Stimulated activated CD8-positive, alpha-beta memory T cell treated with anti-CD3 and anti-CD28 coated beads, Interleukin-2, amount 100 ng/mL, for 48 hours (primary cell): ENCODE measurements at regions not wholly inside any gene's neighbourhood (a gene's known extent, or its start where the extent isn't known, plus 50 kb on each side); places are given as distances from the start of the nearest gene placed in this dataset.

ENCODE experiments used
- DNase-seq, 2 donors: peaks; one replicate each; pipeline ENCODE4 v3.0.0-alpha.2; 2020; ENCODE audit warnings: low read depth in 2 of 2

DNA sequence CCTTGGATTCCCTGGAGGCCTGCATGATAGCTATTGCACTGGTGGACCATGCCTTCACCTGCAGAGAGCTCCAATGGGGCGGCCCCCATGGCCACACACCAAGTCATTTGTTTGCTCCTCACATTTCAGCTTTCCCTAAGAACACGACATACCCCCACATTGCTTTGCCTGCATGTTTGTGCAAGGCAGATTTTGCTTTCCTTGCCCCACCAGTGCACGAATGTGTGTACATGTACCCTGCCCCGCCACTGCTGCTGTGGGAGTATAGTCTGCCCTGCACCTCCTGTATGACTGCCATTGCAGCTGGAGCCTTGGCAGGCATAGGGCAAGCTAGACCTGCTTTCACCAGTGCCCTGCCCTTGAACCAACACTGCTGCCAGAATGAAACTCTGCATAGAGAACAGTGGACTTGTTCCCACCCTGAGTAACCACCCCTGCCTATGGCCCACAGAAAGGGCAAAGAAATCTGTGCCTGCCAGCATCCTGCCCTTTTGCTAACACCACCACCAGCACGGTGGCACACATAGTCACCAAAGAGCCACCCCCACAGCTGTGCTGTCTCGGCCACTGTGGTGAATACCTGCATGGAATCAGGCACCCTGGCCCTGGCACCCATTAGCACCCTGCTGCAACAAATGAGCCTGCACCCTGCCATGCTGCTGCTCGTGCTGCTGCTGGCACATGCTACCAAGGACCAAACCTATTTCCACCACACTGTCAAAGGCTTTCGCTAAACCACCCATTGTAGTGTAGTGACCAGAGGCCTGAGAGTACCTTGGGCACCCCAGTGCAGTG lies 661.7 kb upstream of the FAM241A start:
- no peak for DNase-seq

DNA sequence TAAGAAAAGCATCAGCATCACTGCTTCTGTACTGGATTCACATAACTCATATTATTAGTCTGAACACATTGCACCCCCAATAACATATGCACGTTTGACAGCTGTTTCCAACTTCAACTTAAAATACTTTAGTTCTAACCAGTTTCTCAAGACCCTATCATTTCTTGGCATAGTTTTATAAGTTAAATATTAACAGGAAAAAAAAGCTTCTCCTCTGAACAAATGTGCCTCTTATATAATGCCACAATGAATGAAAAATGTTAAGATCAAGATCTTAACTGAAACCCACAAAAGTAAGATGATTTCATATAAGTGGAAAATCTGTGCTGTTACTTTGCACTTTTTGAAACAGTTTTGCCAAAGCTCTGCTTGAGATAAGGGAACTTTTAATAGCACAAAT lies 652.8 kb upstream of the FAM241A start:
- DNase-seq = no peak

DNA sequence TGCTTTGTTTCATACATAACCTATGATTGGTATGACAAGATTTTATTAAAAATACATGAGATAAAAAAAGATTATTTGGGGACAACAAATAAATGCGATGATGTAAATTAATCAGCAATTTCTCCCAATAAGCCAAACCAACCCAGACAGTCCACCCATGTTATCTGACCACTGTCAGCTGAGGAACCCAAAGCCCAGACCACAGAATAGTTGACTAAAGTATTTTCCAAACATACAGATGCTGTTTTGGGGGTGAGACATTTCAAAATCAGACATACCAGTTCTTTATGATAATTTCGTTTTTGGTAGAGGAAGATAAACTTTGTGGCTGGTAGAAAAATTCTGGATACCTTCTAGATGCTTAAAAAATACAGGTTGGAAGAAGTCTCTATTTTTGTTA lies 650.8 kb upstream of the FAM241A start:
- DNase-seq = no peak

DNA sequence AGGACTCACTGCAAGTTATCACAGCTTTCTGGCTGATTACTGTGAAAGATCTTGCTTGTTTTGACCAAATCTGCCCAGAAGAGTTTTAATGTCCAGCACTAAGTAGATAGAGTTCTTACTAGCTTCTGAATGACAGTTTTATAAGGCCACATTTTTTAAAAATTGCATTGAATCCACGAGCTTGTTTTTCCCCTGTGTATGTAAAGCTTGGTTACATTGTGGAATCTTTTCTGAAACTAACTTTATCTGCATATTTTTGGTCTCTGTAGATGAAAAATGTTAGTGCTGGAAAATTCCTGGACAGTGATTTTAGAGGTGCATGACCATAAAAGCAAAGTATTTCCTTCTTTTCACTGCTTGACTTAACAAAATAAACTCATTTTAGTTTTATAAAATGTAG lies 650.3 kb upstream of the FAM241A start:
- DNase-seq = no peak

DNA sequence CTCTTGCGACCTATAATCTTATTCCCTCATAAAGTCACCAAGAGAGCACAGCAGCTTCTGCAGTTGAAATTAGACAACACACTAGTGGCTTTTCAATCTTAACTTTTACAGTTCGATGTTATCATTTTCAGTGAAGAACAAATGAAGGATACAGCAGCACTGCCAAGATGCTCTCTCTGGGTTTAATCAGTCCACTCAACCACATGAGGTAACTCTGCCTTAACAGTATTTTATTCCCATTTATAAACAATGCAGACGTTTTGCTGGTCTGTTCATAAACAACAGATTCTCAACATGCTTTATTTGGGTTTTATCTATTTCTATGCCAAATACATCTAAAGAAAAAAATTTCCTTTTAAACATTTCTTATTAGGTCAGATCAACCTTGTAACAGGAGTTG lies 646.0 kb upstream of the FAM241A start:
- DNase-seq = no peak

DNA sequence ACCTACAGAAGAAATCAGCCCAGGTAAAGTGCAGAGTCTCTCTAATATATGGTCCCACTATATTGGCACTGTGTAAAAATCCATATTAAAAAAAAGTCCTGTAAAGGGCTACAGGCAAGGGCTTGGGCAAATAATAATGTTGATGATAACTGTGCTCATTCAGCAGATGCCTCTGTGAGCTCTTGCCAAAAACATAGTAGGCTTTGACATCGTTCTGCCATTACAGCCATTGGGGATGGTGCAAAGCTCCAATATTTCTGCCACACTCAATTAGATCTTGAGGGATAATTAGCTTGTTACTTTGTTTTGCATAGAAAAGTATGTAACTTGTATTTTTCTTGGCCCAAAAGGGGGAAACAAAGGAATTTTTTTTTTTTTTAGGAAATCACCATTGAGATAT lies 645.5 kb upstream of the FAM241A start:
- DNase-seq = no peak

DNA sequence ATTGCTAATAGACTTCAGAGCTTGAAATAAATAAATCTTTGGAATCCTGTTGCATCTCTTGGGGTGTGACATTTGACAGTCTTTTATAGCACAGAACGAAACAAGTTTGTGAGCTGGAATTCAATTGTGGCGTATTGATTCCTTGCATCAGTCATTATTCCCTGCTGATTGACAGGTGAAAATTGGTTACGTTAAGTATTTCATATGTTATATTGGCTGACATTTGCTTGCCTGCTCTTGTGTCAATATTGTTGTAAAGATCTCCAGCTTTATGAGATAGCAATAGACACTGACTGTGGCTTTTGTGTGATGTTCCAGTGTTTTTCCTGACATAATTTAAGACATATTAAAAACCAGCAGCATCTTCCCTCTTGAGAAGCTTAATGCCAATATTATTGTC lies 644.4 kb upstream of the FAM241A start:
- no peak for DNase-seq

DNA sequence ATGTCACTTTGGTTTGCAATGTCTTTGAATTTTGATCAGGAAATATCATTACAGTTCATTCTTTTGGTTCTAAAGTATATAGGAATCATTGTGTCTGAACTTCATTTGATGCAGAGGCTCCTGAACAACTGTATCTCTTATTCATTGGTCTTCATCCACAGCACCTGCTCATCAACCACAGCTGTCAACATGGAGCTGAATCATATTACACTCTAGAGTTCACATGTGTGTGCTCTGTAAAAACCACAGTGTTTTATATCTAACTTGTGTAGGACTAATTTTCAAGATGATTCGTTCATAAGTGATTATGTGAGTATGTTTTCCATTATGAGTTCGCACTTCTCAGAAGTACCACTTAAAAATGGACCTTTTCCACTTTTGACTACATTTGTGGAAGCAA lies 643.3 kb upstream of the FAM241A start:
- no peak for DNase-seq

DNA sequence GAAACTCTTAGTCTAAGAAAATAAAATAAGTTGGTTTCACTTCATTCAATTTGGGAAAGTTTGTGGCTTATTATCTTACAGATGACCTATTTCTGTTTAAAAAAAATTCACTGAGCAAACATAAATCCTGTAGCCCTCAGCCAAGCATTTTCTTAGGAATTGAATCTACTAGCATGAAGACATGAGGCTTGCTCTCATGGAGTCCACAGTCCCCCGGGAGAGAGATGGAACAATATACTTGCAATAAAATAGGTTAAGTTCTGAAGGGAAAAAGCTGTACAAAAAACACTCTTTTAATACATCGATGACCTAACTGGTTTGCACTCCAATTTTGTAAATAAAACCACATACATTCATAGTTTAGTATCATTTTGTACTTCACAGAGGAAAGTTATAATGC lies 642.6 kb upstream of the FAM241A start:
- no peak for DNase-seq

DNA sequence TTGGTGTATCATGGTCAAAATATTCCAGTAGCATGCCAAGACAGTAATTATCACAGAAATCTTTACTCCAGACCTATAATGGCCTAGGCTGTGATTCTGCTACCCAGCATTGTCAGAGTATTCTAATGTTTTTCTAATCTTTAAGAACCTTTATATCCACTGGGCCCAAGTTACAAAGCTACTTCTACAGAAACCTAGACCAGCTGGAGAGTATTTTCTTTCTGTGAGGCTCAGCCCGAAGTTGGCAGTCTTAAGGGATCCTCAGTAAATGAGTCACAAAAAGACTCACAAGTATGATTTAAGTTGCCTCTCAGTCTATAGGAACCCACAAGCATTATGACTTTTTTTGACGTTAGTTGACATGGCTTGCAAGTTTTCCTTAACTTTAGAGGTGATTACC lies 638.5 kb upstream of the FAM241A start:
- no peak for DNase-seq

DNA sequence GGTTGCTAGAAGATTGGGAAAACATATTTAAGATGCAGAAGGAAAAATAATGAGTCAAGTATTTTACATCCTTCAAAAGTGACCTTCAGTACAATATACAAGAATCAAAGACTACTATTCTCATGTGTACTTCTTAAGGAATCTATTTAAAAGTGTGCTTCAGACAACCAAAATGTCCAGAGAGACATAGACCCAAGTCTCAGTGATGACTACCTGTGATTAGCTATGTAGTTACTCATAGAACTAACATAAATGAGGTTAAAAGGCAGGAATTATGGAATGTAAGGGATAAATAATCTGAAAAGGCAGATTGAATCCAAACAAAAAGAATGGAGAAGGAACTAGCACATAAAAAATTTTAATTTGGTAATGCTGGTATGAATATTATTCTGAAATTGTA lies 634.7 kb upstream of the FAM241A start:
- DNase-seq = no peak

DNA sequence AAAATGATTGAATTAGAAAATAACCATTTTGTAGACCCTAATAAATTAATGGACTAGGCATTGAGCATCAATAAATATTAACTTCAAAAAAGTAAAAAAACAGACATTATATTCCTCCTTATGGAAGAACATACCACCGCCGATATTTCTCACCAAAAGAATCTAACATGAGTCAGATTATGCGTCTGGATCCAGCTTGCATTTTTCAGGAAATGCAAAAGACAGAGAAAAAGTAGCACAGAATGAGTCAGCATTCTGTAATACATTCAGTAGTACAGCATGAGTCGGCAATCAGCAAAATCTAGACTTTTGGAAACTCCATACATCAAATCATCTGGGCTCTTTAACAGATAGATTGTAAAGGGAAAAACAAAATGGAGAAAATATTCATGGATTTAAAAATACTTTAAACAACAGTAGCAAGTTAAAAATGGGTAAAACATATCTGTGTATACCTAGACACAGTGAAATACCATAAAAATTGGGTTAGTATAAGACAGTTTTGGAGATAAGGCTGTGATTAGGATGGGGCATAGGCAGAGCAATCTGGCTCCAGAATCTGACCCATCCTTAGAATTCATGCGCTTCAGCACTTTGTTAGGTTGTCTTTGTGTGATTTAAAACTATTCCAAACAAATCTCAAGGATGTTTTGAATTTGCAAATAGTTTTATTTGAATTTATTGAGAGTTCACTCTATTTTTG lies 633.0 kb upstream of the FAM241A start:
- DNase-seq = no peak

DNA sequence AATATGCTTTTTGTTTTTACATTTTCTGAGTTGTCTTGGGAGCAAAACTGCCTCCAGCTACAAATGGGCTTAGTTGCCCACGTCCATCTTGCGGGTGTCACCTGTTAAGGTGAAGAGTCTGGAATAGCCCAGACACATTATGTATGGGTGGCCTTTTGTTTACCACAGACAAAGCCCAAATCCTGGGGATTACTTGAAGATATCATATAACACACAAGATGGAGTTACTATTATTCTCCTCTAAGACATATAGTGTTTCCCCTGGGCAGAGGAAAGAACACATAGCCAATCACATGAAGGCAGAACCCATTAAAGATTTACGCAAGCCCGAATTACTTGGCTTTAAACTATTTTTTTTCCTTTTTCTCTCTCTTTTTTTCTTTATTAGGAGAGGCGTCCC lies 625.6 kb upstream of the FAM241A start:
- DNase-seq = no peak

DNA sequence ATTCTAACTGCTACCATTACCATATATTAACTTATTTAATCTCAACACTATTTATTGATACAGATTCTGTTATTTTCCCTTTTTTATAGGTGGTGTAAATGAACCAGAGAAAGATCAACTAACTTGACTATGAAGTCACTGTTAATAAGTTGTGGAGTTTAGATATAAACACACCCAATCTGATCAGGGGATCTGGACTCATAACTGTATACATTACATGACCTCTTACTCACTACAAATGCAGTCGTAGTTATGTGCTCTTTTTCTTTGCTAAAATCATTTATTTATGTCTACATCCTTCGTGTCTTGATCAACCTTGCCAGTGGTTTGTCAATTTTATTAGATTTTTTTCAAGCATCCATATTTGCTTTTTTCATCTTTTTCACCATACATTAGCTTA lies 614.8 kb upstream of the FAM241A start:
- DNase-seq = no peak

DNA sequence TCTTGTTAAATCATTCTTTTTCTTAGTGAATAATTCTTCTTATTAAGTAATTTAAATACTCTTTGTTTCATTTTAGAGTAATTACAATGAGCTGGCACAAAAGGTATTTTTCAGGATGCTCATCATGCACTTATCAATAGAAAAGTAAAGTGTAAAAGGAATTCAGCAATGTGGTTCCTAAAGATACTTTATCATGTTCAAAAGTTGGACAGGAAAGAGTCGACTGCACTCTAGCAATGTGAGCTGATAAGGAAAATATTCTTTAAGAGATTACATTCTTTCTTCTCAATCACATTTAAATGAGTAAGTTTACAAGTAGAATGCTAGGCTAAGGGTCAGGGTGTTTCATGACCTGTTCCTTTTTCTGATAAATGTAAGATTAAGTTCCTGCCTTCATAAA lies 609.5 kb upstream of the FAM241A start:
- no peak for DNase-seq

DNA sequence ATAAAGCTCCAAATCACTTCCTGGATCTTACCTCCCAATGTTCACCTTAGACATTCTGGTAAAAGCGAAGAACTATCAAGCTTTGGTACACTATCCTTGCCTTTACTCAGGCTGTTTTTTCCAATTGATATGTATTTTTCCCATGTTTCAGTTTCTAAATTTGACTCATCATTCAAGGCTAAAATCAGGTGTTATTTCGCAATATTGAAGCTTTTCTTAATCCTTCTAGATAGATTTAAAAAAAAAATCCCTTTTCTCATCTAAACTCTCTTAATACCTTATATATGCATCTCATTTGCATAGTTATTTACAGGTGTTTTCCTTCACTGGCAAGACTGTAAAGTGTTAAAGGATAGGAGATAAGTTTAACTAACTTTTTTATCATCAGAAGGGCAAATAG lies 608.1 kb upstream of the FAM241A start:
- no peak for DNase-seq

DNA sequence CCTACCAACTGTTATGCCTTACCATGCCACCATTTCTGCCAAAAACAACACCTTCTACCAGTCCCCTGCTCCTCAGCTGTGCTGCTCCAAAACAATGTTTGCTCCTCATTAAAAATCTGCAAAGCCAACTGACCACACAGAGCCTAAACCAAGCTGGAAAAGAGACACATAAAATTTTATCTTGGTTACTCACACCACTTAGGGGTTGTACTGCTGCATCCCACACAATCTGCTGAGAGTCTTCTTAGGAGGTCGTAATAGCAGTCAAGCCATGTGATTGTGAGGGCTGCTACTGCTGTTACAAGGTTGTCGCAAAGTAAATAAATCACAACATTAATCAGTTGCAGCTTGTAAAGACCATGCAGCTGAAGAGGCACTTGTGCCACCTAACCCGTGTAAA lies 607.4 kb upstream of the FAM241A start:
- no peak for DNase-seq

DNA sequence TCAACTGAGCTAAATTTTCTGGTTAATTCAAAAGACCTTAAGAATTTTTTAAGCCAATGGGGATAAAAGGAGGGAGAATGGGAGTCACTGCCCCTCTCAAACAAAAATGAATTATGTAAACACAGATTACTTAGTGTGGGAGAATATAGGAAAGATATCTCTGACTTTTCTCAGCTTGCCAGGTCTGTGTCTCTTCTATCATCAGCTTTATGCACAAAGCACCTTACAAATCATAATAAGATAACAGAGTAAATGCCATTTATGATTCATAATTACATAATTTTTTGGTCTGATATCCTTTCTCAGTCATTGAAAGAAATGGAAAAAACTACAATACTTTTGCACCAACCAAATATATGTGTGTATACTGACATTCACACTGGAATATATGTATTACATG lies 604.6 kb upstream of the FAM241A start:
- DNase-seq = no peak

DNA sequence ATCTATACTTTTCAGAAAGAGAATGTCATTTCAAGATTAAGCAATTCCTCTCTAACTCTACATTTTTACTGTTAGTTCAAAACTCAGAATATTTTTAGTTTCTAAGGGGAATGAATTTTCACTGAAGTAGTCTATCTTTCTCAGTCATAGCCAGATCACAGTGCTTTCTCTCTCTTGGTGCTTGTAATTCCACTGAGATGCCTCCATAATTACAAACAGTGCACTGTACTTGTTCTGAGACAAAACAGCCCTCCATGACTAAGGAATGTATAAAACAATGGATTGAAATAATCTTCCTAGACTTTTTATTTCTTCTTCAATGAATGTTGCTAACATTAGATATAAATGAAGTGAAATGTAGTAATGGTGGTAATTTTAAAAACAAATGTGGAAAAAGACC lies 603.2 kb upstream of the FAM241A start:
- DNase-seq = no peak

DNA sequence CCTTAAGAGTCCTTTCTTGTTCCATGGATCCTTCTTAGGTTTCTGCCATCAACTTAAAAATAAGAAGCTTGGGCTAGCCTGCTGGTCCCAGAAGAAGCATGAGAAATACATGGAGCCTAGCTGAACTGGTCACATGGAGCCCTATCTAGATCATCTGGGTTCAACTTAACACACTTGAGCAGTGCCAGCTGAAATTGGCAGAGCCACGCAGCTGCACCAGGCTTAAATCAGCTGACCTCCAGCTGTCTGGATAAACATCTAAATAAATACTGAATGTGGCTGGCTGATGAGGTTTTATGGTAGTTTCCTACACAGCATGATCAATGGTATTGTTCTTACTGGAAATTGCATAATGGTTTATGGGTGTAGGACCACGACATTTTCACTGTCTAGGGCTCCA lies 598.4 kb upstream of the FAM241A start:
- DNase-seq = no peak

DNA sequence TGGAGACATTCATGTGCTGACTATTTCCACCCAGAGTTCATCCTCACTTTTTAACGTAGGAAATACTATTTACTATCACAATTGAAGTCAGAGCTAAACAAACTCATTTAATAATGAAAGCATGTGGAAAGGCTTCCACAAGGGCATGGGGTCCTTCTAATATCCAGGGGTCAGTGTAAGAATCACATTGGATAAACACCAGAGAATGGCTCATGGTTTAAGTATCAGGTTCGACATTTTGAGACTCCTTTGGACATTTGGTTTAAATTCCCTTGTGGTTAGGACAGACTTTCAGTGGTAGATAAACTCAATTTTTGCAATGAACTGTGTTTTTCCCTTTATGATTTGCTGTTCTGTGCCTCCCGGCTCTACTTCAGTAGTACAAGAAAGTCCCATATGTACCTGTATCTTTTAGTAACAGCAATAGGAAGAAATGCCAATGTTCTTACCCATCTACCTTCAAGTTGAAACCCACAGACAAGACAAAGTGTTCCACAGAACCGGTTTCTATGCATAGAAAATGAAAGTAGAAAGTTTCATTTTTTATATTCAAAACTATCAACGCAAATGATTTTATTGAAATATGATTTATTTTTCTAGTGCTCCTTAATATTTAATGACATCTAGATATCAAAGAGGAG lies 589.0 kb upstream of the FAM241A start:
- DNase-seq = no peak

DNA sequence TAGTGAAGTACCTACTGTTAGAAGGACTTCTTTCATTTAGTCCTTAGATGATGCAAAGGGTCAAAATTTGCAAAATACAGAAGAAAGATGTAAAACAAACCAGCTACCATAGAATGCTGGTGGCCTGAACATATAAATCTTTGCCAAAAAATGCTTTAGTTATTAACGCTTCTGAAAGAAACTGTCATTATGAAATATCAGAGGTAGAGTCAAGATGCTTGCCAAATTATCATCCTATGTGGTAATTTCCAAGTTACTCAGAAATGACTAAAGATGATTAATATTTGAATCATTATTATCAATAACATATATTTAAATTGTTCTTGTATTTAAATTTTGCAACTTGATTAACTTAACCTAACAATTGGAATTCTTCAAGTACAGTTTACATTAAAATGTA lies 588.4 kb upstream of the FAM241A start:
- no peak for DNase-seq

DNA sequence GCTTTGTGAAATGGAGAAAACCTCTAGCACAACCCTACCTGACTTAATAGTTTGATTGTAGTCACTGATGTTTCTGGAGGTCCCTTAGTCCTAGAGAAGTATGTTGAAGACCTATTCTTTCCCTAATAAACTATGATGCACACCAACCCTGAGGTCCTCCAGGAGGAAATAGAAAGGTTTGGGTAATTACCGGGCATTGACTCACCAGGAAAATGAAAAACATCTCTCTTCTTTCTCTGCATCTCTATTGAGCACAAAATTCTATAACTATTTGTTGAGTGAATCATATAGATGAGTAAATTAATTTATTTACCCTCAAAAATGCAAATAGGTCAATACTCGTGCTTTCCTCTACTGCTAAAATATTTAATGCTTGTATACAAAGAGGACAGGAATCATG lies 582.4 kb upstream of the FAM241A start:
- DNase-seq = no peak
